Choroid plexus epithelial cell (primary cell): ENCODE measurements at regions not wholly inside any gene's neighbourhood (a gene's known extent, or its start where the extent isn't known, plus 50 kb on each side); places are given as distances from the start of the nearest gene placed in this dataset.

ENCODE experiments used
- DNase-seq: peaks from one replicate; pipeline ENCODE4 v3.0.0-alpha.2; 2010; ENCODE audit warnings: low read depth
- H3K4me3 ChIP-seq: 2 replicates; pipeline ENCODE4 v1.5.1; 2011; ENCODE audit warnings: low read depth, mild to moderate bottlenecking, control low read depth, low read length, moderate library complexity
- CTCF ChIP-seq: conservative IDR thresholded peaks from 2 replicates; pipeline ENCODE4 v1.5.1; 2011; ENCODE audit warnings: low read depth, mild to moderate bottlenecking, control low read depth, inconsistent platforms, low read length, moderate library complexity

- H3K4me3 ChIP-seq, result no peak overlapping the region
- no peak for TF ChIP-seq CTCF
- no peak for DNase-seq
These were observed 1188.6 kb downstream of the MRPL39 start for GRCh38 chr21:24418671-24419070.

GRCh38 chr21:24411429-24411828, 1195.9 kb downstream of the MRPL39 start:
- no peak for TF ChIP-seq CTCF
- no peak for DNase-seq
- H3K4me3 ChIP-seq, result no peak overlapping the region

- no peak for DNase-seq
- no peak for TF ChIP-seq CTCF
- no peak overlapping the region for H3K4me3 ChIP-seq
These were observed 1204.1 kb downstream of the MRPL39 start for GRCh38 chr21:24403221-24403620.

- TF ChIP-seq CTCF, result no peak
- H3K4me3 ChIP-seq, result no peak overlapping the region
- no peak for DNase-seq
These were observed 1211.9 kb downstream of the MRPL39 start for GRCh38 chr21:24395320-24395923.

- DNase-seq, result no peak
- no peak for TF ChIP-seq CTCF
- no peak overlapping the region for H3K4me3 ChIP-seq
These were observed 1232.1 kb downstream of the MRPL39 start for GRCh38 chr21:24375201-24375600.

- TF ChIP-seq CTCF, result no peak
- no peak overlapping the region for H3K4me3 ChIP-seq
- DNase-seq, result no peak
These were observed 1234.8 kb downstream of the MRPL39 start for GRCh38 chr21:24372506-24372905.

GRCh38 chr21:24369746-24370145, 1237.5 kb downstream of the MRPL39 start:
- no peak overlapping the region for H3K4me3 ChIP-seq
- TF ChIP-seq CTCF, result no peak
- no peak for DNase-seq
